Naive thymus-derived CD4-positive, alpha-beta T cell (primary cell): ENCODE measurements at regions not wholly inside any gene's neighbourhood (a gene's known extent, or its start where the extent isn't known, plus 50 kb on each side); places are given as distances from the start of the nearest gene placed in this dataset.

Experiments used
- ATAC-seq: fragments of 150-1000 bp; cut with Tn5 transposase; 2 replicates; pipeline ENCODE4 v1.10.0; 2021; ENCODE audit warnings: mild to moderate bottlenecking, moderate library complexity
- CTCF ChIA-PET: fragments of 350-600 bp; sonication (Branson Sonifier 250); formaldehyde crosslinking; loops from one replicate; lab custom pipeline; 2021; ENCODE audit warnings: antibody characterized with exemption; lab: Charles Lee
- POLR2A ChIA-PET: fragments of 350-600 bp; sonication (Branson Sonifier 250); formaldehyde crosslinking; loops from one replicate; lab custom pipeline; 2021; ENCODE audit warnings: antibody characterized with exemption, inconsistent platforms; lab: Charles Lee
- DNase-seq, 9 donors: peaks; one replicate each; pipeline versions ENCODE4 v3.0.0 to v3.0.0-alpha.2; 2020 to 2022; ENCODE audit warnings: mixed read lengths in 1 of 9
- H3K27ac ChIP-seq: one replicate; pipeline ENCODE4 v1.7.0; 2013; ENCODE audit warnings: mild to moderate bottlenecking, low read depth, low read length, moderate library complexity
- H3K27me3 ChIP-seq, 2 donors: one replicate each; pipeline ENCODE4 v1.7.0; 2013; ENCODE audit warnings: low read length in 2 of 2, mild to moderate bottlenecking in 2 of 2, moderate library complexity in 2 of 2; ENCODE audit not compliant: control insufficient read depth in 2 of 2, insufficient read depth in 2 of 2
- H3K36me3 ChIP-seq, 3 experiments: 1 replicate in 2 of 3; 2 replicates in 1 of 3; pipeline ENCODE4 v1.7.0; 2013; ENCODE audit warnings: low read length in 3 of 3, mild to moderate bottlenecking in 3 of 3, moderate library complexity in 1 of 3; ENCODE audit not compliant: insufficient read depth in 3 of 3, control insufficient read depth in 2 of 3
- H3K4me1 ChIP-seq, 2 donors: one replicate each; pipeline ENCODE4 v1.7.0; 2013; ENCODE audit warnings: low read length in 2 of 2, mild to moderate bottlenecking in 2 of 2, moderate library complexity in 1 of 2; ENCODE audit not compliant: control insufficient read depth in 2 of 2, insufficient read depth in 2 of 2
- H3K4me3 ChIP-seq: 2 replicates; pipeline ENCODE4 v1.7.0; 2013; ENCODE audit warnings: mild to moderate bottlenecking, low read length
- H3K9me3 ChIP-seq, 3 experiments: 1 replicate in 2 of 3; 2 replicates in 1 of 3; pipeline ENCODE4 v1.7.0; 2013; ENCODE audit warnings: low read length in 3 of 3; ENCODE audit not compliant: control insufficient read depth in 2 of 3
- H3K27ac Mint-ChIP-seq, 9 donors: one replicate each; pipeline ENCODE4 v1.8.0; 2020 to 2022; ENCODE audit warnings: mixed read lengths in 9 of 9, mild to moderate bottlenecking in 8 of 9, moderate library complexity in 5 of 9, inconsistent platforms in 2 of 9
- H3K27me3 Mint-ChIP-seq, 5 donors: one replicate each; pipeline ENCODE4 v1.8.0; 2021 to 2022; ENCODE audit warnings: mixed read lengths in 5 of 5, mild to moderate bottlenecking in 1 of 5
- H3K36me3 Mint-ChIP-seq, 5 donors: one replicate each; pipeline ENCODE4 v1.8.0; 2020 to 2022; ENCODE audit warnings: mixed read lengths in 5 of 5, mild to moderate bottlenecking in 3 of 5, inconsistent platforms in 1 of 5
- H3K4me1 Mint-ChIP-seq, 7 donors: one replicate each; pipeline ENCODE4 v1.8.0; 2020 to 2022; ENCODE audit warnings: mixed read lengths in 7 of 7, mild to moderate bottlenecking in 3 of 7, inconsistent platforms in 1 of 7
- H3K4me3 Mint-ChIP-seq, 10 donors: one replicate each; pipeline ENCODE4 v1.8.0; 2020 to 2022; ENCODE audit warnings: mild to moderate bottlenecking in 10 of 10, mixed read lengths in 10 of 10, moderate library complexity in 6 of 10, inconsistent platforms in 2 of 10
- H3K9me3 Mint-ChIP-seq, 11 donors: one replicate each; pipeline ENCODE4 v1.8.0; 2020 to 2022; ENCODE audit warnings: mixed read lengths in 11 of 11, mild to moderate bottlenecking in 4 of 11, inconsistent platforms in 1 of 11, moderate library complexity in 1 of 11
- intact Hi-C, 2 donors: fragments of 100-400 bp; cut with micrococcal nuclease; formaldehyde crosslinking; loops; one replicate each; pipeline ENCODE4 v1.15.1; 2023

DNA sequence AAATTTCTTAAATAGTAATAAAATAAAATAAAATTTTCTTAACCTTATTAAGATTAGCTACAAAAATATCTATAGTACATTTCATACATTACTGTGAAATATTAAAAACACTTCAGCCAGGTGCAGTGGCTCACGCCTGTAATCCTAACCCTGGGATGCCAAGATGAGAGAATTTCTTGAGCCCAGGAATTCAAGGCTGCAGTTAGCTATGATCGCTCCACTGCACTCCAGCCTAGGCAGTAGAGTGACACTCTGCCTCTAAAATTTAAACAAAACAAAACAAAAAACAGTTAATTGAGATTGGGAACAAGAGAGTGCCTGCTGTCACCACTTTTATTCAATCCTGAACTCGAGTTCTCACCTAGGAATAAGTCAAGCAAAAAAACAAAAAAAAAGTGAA lies 95.0 kb upstream of the CPNE8 start:
- ChIA-PET POLR2A (no interaction called here), CTCF (no interaction called here)
- no peaks in the 10 kb centered on the region for H3K27me3 ChIP-seq
- Mint-ChIP-seq H3K27me3 (no peaks in the 10 kb centered on the region), H3K4me1 (no peaks in the 10 kb centered on the region), H3K4me3 (no peak overlapping the region), H3K9me3 (peaks cover 0 to 7% (median 0%) of the 10 kb centered on the region in 11 donors), H3K27ac (no peak overlapping the region), H3K36me3 (no peaks in the 10 kb centered on the region)
- no peak overlapping the region for H3K27ac ChIP-seq
- H3K9me3 ChIP-seq = no peaks in the 10 kb centered on the region
- H3K36me3 ChIP-seq = no peaks in the 10 kb centered on the region
- DNase-seq (no peak), ATAC-seq (no peak)
- H3K4me1 ChIP-seq = no peaks in the 10 kb centered on the region
- intact Hi-C loops = no loop called here
- no peak overlapping the region for H3K4me3 ChIP-seq

DNA sequence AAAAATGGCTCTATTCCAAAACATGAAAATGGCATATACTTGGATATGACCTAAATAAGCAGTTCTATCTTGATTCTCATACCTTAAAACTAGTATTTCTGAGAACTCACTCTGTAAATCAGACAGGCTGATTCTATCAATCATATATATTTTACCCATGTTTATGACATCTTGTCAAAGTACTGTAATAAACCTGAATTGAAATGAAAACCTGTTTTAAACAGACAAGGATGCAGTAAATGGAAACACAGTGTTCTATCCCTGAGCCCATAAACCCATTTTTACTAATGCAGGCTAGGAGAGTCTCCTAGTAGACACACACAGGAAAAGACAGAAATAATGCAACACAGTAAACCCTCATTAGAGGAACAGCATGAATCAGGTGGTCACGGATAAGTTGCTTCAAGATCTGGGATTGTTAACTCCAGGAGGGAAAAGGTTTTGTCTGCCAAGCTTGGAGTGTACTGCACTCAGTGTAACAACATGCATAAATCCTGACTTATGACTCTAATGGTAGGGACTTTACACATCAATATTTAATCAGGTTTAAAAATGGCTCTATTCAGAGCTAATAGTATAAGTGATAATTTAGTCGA lies 93.6 kb upstream of the CPNE8 start:
- H3K27ac ChIP-seq = no peak overlapping the region
- no peak overlapping the region for H3K4me3 Mint-ChIP-seq
- CTCF ChIA-PET = no interaction called here
- no peaks in the 10 kb centered on the region for H3K4me1 ChIP-seq
- no peak overlapping the region for H3K27ac Mint-ChIP-seq
- ATAC-seq = no peak
- H3K9me3 Mint-ChIP-seq = peaks cover 0 to 8% (median 0%) of the 10 kb centered on the region in 11 donors
- no peaks in the 10 kb centered on the region for H3K36me3 Mint-ChIP-seq
- no peaks in the 10 kb centered on the region for H3K27me3 Mint-ChIP-seq
- H3K9me3 ChIP-seq = no peaks in the 10 kb centered on the region
- intact Hi-C loops = no loop called here
- H3K27me3 ChIP-seq = no peaks in the 10 kb centered on the region
- H3K4me3 ChIP-seq = no peak overlapping the region
- H3K36me3 ChIP-seq = no peaks in the 10 kb centered on the region
- DNase-seq = no peak
- H3K4me1 Mint-ChIP-seq = no peaks in the 10 kb centered on the region
- POLR2A ChIA-PET = no interaction called here

GRCh38 chr12:38995249-38995648 lies 89.9 kb upstream of the CPNE8 start:
- H3K27me3 ChIP-seq = no peaks in the 10 kb centered on the region
- H3K27ac Mint-ChIP-seq = no peak overlapping the region
- no peaks in the 10 kb centered on the region for H3K4me1 Mint-ChIP-seq
- H3K4me3 Mint-ChIP-seq = no peak overlapping the region
- H3K9me3 ChIP-seq = no peaks in the 10 kb centered on the region
- H3K36me3 ChIP-seq = no peaks in the 10 kb centered on the region
- POLR2A ChIA-PET = no interaction called here
- no peak overlapping the region for H3K4me3 ChIP-seq
- CTCF ChIA-PET = no interaction called here
- no peak overlapping the region for H3K27ac ChIP-seq
- ATAC-seq = no peak
- peaks cover 0 to 14% (median 3%) of the 10 kb centered on the region in 11 donors for H3K9me3 Mint-ChIP-seq
- H3K4me1 ChIP-seq = no peaks in the 10 kb centered on the region
- intact Hi-C loops = no loop called here
- no peaks in the 10 kb centered on the region for H3K36me3 Mint-ChIP-seq
- no peak for DNase-seq
- H3K27me3 Mint-ChIP-seq = no peaks in the 10 kb centered on the region

DNA sequence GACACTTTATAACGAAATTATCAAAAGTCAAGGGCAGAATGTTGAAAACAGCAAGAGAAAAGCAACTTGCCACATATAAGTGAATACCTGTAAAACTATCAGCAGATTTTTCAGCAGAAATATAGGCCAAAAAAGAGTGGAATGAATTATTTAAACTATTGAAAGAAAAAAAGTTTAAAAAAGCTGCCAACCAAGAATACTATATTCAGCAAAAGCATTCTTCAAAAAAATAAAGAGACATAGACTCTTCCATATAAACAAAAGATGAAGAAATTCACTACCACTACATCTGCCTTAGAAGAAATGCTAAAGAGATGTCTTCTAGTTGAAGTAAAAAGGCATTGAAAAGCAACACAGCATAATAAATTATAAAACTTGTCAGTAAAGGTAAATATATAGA lies 80.6 kb upstream of the CPNE8 start:
- Mint-ChIP-seq H3K27ac (no peak overlapping the region), H3K4me1 (no peaks in the 10 kb centered on the region), H3K27me3 (peaks cover 0 to 5% (median 0%) of the 10 kb centered on the region in 5 donors), H3K4me3 (no peak overlapping the region), H3K9me3 (peaks cover 3 to 37% (median 16%) of the 10 kb centered on the region in 11 donors), H3K36me3 (peaks cover 0 to 7% (median 0%) of the 10 kb centered on the region in 5 donors)
- Histone ChIP-seq H3K4me3 (no peak overlapping the region), H3K4me1 (no peaks in the 10 kb centered on the region), H3K36me3 (no peaks in the 10 kb centered on the region), H3K27me3 (no peaks in the 10 kb centered on the region), H3K27ac (no peak overlapping the region), H3K9me3 (no peaks in the 10 kb centered on the region)
- POLR2A ChIA-PET = no interaction called here
- DNase-seq (no peak), ATAC-seq (no peak)
- intact Hi-C loops = no loop called here
- CTCF ChIA-PET = no interaction called here

- no peaks in the 10 kb centered on the region for H3K4me1 Mint-ChIP-seq
- no peak overlapping the region for H3K4me3 Mint-ChIP-seq
- H3K36me3 Mint-ChIP-seq = peaks cover 0 to 7% (median 0%) of the 10 kb centered on the region in 5 donors
- Histone ChIP-seq H3K27me3 (no peaks in the 10 kb centered on the region), H3K36me3 (no peaks in the 10 kb centered on the region), H3K4me1 (no peaks in the 10 kb centered on the region), H3K27ac (no peak overlapping the region), H3K9me3 (no peaks in the 10 kb centered on the region), H3K4me3 (no peak overlapping the region)
- no peak overlapping the region for H3K27ac Mint-ChIP-seq
- ChIA-PET POLR2A (no interaction called here), CTCF (no interaction called here)
- H3K9me3 Mint-ChIP-seq = peaks cover 0 to 37% (median 15%) of the 10 kb centered on the region in 11 donors
- peaks cover 0 to 5% (median 0%) of the 10 kb centered on the region in 5 donors for H3K27me3 Mint-ChIP-seq
- ATAC-seq (no peak), DNase-seq (no peak)
- intact Hi-C loops = no loop called here
Observed at GRCh38 chr12:38984388-38984787, 79.0 kb upstream of the CPNE8 start.

DNA sequence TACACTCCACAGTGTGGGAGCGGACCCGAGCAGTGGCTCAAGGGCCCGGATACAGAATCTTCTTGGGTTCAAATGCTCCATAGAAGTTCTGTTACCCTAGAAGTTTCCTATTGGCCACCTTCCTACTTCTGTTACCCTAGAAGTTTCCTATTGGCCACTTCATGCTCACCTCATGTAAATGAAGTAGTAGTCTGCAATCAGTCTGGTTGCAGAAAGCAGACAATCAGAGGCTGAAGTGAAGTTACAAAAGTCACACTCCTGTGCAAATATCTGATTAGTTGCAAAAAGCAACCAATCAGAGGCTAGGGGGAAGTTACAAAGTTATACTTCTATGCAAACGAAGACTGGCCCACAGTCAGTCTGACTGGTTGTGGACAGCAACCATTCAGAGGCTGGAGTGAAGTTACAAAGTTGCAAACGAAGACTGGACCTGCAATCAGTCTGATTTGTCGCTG lies 77.8 kb upstream of the CPNE8 start:
- H3K4me3 ChIP-seq = no peak overlapping the region
- ChIA-PET POLR2A (no interaction called here), CTCF (interaction anchor here (0.6 kb wide), 1 partner anchor 32 kb away, joined by 3 read pairs; no protein-coding TSS in a partner anchor)
- H3K36me3 Mint-ChIP-seq = peaks cover 0 to 7% (median 0%) of the 10 kb centered on the region in 5 donors
- peaks cover 0 to 5% (median 0%) of the 10 kb centered on the region in 5 donors for H3K27me3 Mint-ChIP-seq
- H3K27ac ChIP-seq = no peak overlapping the region
- no peaks in the 10 kb centered on the region for H3K36me3 ChIP-seq
- no peak for DNase-seq
- H3K27me3 ChIP-seq = no peaks in the 10 kb centered on the region
- ATAC-seq = no peak
- no peaks in the 10 kb centered on the region for H3K4me1 ChIP-seq
- H3K27ac Mint-ChIP-seq = no peak overlapping the region
- no peaks in the 10 kb centered on the region for H3K4me1 Mint-ChIP-seq
- no peaks in the 10 kb centered on the region for H3K9me3 ChIP-seq
- intact Hi-C loops = no loop called here
- H3K4me3 Mint-ChIP-seq = no peak overlapping the region
- peaks cover 0 to 33% (median 15%) of the 10 kb centered on the region in 11 donors for H3K9me3 Mint-ChIP-seq

GRCh38 chr12:38977132-38977531 lies 71.7 kb upstream of the CPNE8 start:
- ATAC-seq (no peak), DNase-seq (no peak)
- intact Hi-C loops = no loop called here
- POLR2A ChIA-PET = no interaction called here
- Histone ChIP-seq H3K4me1 (no peaks in the 10 kb centered on the region), H3K27ac (no peak overlapping the region), H3K9me3 (no peaks in the 10 kb centered on the region), H3K27me3 (no peaks in the 10 kb centered on the region), H3K4me3 (no peak overlapping the region), H3K36me3 (no peaks in the 10 kb centered on the region)
- peaks cover 0 to 17% (median 9%) of the 10 kb centered on the region in 11 donors for H3K9me3 Mint-ChIP-seq
- H3K4me3 Mint-ChIP-seq = no peak overlapping the region
- peaks cover 0 to 4% (median 0%) of the 10 kb centered on the region in 5 donors for H3K36me3 Mint-ChIP-seq
- CTCF ChIA-PET = no interaction called here
- H3K4me1 Mint-ChIP-seq = no peaks in the 10 kb centered on the region
- H3K27ac Mint-ChIP-seq = no peak overlapping the region
- H3K27me3 Mint-ChIP-seq = peaks cover 0 to 9% (median 0%) of the 10 kb centered on the region in 5 donors
